Erythroblast (primary cell): ENCODE measurements at regions not wholly inside any gene's neighbourhood (a gene's known extent, or its start where the extent isn't known, plus 50 kb on each side); places are given as distances from the start of the nearest gene placed in this dataset.

Experiments
- GATA1 ChIP-seq: IDR thresholded peaks from 2 replicates; pipeline ENCODE4 v1.6.1; 2011; ENCODE audit warnings: low read depth, mild to moderate bottlenecking, control low read depth, low read length, moderate library complexity
- POLR2A ChIP-seq: IDR thresholded peaks from 2 replicates; pipeline ENCODE4 v1.6.1; 2011; ENCODE audit warnings: mild to moderate bottlenecking, low read length

- no peak for TF ChIP-seq POLR2A
- no peak for TF ChIP-seq GATA1
Observed at GRCh38 chr15:47339800-47340570, 377.3 kb upstream of the SEMA6D start.
